ENCODE measurements at regions not wholly inside any gene's neighbourhood (a gene's known extent, or its start where the extent isn't known, plus 50 kb on each side); places are given as distances from the start of the nearest gene placed in this dataset.

DNA sequence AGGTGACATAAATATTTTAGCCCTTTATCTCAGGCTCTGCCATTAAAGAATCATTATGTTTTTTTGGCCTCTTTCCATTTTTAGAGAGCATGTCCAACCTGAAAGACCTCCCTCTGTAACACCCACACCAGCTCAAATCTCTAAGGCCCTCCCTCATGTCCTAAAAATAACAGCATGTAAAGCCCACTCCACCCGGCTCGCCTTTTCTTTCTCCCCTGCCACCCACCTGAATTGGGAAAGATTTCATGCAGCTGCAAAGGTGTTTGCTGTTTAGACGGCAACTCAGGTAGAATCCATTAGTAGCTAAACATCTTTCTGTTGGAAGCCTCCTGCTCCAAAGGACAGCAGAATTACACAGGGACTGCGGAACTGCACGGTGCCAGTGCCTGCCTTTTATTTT is 79.9 kb downstream of the DMRTA2 start:
- intact Hi-C loops (cut with micrococcal nuclease): no loop called here
- H3K4me3 Mint-ChIP-seq: no peak overlapping the region
- TF ChIP-seq, protein P1, sequence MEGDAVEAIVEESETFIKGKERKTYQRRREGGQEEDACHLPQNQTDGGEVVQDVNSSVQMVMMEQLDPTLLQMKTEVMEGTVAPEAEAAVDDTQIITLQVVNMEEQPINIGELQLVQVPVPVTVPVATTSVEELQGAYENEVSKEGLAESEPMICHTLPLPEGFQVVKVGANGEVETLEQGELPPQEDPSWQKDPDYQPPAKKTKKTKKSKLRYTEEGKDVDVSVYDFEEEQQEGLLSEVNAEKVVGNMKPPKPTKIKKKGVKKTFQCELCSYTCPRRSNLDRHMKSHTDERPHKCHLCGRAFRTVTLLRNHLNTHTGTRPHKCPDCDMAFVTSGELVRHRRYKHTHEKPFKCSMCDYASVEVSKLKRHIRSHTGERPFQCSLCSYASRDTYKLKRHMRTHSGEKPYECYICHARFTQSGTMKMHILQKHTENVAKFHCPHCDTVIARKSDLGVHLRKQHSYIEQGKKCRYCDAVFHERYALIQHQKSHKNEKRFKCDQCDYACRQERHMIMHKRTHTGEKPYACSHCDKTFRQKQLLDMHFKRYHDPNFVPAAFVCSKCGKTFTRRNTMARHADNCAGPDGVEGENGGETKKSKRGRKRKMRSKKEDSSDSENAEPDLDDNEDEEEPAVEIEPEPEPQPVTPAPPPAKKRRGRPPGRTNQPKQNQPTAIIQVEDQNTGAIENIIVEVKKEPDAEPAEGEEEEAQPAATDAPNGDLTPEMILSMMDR (IDR thresholded peaks at IDR 0.05): no peak
- ChIA-PET CTCF (interaction anchor here (0.6 to 4.1 kb wide), 2 partner anchors 10 to 604 kb away, joined by 3 to 26 read pairs; no protein-coding TSS in a partner anchor), POLR2A (no interaction called here)
- ATAC-seq: no peak
- H3K4me1 Mint-ChIP-seq (ENCODE audit: low read depth): peaks cover 2% of the 10 kb centered on the region
- no peak for DNase-seq
- H3K9me3 Mint-ChIP-seq: no peaks in the 10 kb centered on the region
- peaks cover 24% of the 10 kb centered on the region for H3K27me3 Mint-ChIP-seq
- H3K27ac Mint-ChIP-seq: no peak overlapping the region
- no peaks in the 10 kb centered on the region for H3K36me3 Mint-ChIP-seq (ENCODE audit: low read depth)

DNA sequence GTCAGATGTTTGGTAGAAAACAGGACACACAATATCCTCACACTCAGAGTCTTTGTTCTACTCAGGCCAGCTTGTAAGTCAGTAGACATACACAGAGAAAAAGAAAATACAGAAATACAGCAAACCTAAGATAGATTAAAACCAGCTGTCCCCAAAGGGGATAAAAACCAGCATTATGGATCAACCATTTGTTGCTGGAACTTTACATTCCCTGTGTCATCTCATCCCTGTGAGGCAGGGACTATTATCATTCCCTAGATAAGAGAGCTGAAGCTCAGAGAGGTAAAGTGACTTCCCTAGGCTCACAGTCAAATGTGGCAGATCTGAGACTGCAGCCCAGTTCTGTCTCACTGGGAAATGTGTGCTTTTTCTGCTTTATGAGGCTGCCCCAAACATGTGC is 80.7 kb downstream of the DMRTA2 start:
- H3K9me3 Mint-ChIP-seq: no peaks in the 10 kb centered on the region
- ChIA-PET POLR2A (no interaction called here), CTCF (interaction anchor here (0.6 to 4.1 kb wide), 2 partner anchors 10 to 603 kb away, joined by 3 to 26 read pairs; no protein-coding TSS in a partner anchor)
- H3K4me1 Mint-ChIP-seq (ENCODE audit: low read depth): peaks cover 2% of the 10 kb centered on the region
- DNase-seq (no peak), ATAC-seq (no peak)
- TF ChIP-seq, protein P1 (IDR thresholded peaks at IDR 0.05): no peak
- no peak overlapping the region for H3K27ac Mint-ChIP-seq
- intact Hi-C loops (cut with micrococcal nuclease): no loop called here
- peaks cover 25% of the 10 kb centered on the region for H3K27me3 Mint-ChIP-seq
- H3K4me3 Mint-ChIP-seq: no peak overlapping the region
- no peaks in the 10 kb centered on the region for H3K36me3 Mint-ChIP-seq (ENCODE audit: low read depth)

DNA sequence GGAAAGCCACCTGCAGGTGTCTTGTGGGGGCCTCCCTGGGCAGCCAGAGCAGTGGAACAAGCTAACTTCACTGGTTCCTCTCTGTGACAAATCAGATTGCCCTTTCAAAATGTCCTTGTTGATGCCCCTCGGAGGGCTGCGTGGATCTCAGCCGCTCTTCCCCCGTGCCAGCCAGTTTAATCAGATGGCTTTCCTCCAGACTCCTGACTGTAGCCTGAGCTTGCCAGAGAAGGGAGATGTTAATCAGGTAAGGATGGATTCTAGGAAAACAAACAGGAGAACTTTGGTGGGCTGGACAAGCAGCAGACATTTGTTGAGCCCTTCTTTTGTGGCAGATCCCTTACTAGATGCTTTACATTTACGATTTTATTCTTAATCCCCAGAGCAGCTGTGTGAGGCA is 88.2 kb downstream of the DMRTA2 start:
- no peaks in the 10 kb centered on the region for H3K9me3 Mint-ChIP-seq
- TF ChIP-seq, protein P1 (IDR thresholded peaks at IDR 0.05): no peak
- H3K4me1 Mint-ChIP-seq (ENCODE audit: low read depth): peaks cover 9% of the 10 kb centered on the region
- POLR2A ChIA-PET: no interaction called here
- H3K36me3 Mint-ChIP-seq (ENCODE audit: low read depth): no peaks in the 10 kb centered on the region
- H3K4me3 Mint-ChIP-seq: no peak overlapping the region
- no peak overlapping the region for H3K27ac Mint-ChIP-seq
- no peak for ATAC-seq
- peaks cover 40% of the 10 kb centered on the region for H3K27me3 Mint-ChIP-seq
- intact Hi-C loops (cut with micrococcal nuclease): no loop called here
- no peak for DNase-seq
- CTCF ChIA-PET: interaction anchor here (4.3 kb wide), 1 partner anchor 14 kb away, joined by 24 read pairs; no protein-coding TSS in a partner anchor

DNA sequence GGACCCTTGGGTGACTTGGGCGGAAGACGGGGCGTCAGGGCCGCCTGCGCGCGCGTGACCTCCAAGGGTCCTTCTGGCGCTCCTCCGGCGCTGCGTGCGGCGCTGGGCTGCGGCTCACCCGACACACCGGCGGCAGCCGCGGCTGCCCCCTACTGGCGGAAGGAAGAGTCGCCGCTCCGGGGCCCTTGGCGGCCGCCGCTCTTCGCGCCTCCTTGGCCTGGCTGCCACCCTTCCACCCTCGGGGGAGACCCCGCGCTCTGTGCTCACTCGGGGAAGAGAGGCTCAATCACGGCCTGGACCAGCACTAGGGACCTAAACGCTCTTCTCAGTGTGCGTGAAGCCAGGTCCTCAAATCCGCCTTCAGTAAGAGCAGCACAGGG is 89.7 kb downstream of the DMRTA2 start:
- H3K36me3 Mint-ChIP-seq (ENCODE audit: low read depth): no peaks in the 10 kb centered on the region
- POLR2A ChIA-PET: no interaction called here
- peak overlapping the region; percentile 32 for H3K4me3 Mint-ChIP-seq
- ATAC-seq (peak; percentile 96), DNase-seq (peak; percentile 68)
- H3K27me3 Mint-ChIP-seq: peaks cover 40% of the 10 kb centered on the region
- CTCF ChIA-PET: interaction anchor here (0.7 to 4.3 kb wide), 15 partner anchors 8 to 691 kb away, joined by 3 to 26 read pairs (median 3); no protein-coding TSS in a partner anchor
- no peaks in the 10 kb centered on the region for H3K9me3 Mint-ChIP-seq
- H3K27ac Mint-ChIP-seq: no peak overlapping the region
- TF ChIP-seq, protein P1 (IDR thresholded peaks at IDR 0.05): no peak
- H3K4me1 Mint-ChIP-seq (ENCODE audit: low read depth): peaks cover 9% of the 10 kb centered on the region
- intact Hi-C loops (cut with micrococcal nuclease): no loop called here

DNA sequence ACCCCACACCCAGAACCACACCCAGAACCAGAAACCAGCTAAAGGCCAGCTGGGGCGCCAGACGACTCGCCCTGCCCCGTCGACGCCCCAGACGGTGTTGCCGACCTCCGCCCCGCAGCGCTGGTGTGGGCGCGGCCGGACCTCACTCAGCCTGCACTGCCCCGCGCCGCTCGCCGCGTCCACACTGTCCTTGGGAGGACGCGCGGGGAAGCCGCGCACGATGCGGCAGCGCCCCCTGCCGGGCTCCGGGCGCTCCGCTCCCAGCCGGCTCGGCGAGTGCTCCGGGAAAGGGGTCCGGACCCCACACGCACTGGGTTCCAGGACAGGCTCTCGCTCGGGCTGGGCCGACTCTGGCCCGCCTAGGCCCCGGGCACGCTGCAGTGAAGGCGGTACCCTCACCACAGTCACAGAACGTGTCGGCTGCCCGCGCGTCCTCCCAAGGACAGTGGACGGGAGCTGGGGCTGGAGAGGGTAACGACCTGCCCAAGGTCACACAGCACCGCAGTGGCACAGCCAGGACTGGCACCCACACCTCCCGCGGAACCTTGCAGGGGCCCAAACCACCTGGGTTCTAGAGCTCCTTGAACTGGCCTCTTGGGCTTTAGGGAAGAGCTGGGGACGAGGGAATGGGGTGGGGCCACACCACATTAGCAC is 90.2 kb downstream of the DMRTA2 start:
- intact Hi-C loops (cut with micrococcal nuclease): no loop called here
- H3K27me3 Mint-ChIP-seq: peaks cover 36% of the 10 kb centered on the region
- H3K9me3 Mint-ChIP-seq: no peaks in the 10 kb centered on the region
- TF ChIP-seq, protein P1 (IDR thresholded peaks at IDR 0.05): peak; percentile 84
- H3K4me1 Mint-ChIP-seq (ENCODE audit: low read depth): peaks cover 9% of the 10 kb centered on the region
- no peak overlapping the region for H3K27ac Mint-ChIP-seq
- peak overlapping the region; percentile 32 for H3K4me3 Mint-ChIP-seq
- H3K36me3 Mint-ChIP-seq (ENCODE audit: low read depth): no peaks in the 10 kb centered on the region
- CTCF ChIA-PET: interaction anchor here (0.7 to 4.3 kb wide), 17 partner anchors 8 to 690 kb away, joined by 3 to 26 read pairs (median 3); no protein-coding TSS in a partner anchor
- peak; percentile 37 for DNase-seq
- ATAC-seq: peak; percentile 56
- POLR2A ChIA-PET: no interaction called here

Measured in activated CD8-positive, alpha-beta T cell treated with anti-CD3 and anti-CD28 coated beads for 36 hours (primary cell).